ENCODE measurements at regions not wholly inside any gene's neighbourhood (a gene's known extent, or its start where the extent isn't known, plus 50 kb on each side); places are given as distances from the start of the nearest gene placed in this dataset.

- H3K27ac Mint-ChIP-seq = no peak overlapping the region; a peak in 1 of 7 replicates
- Histone ChIP-seq H3K27ac (ENCODE audit: insufficient read length, low read depth, low read length) (no peak overlapping the region), H2AK5ac (ENCODE audit: insufficient read length, low read length) (no peak overlapping the region), H3K4me2 (ENCODE audit: insufficient read depth, insufficient read length, low read length) (no peak overlapping the region), H4K5ac (ENCODE audit: insufficient read length, low read depth, low read length) (no peak overlapping the region), H2BK15ac (ENCODE audit: low read depth, low read length) (no peak overlapping the region), H3K9me3 (ENCODE audit: control insufficient read depth, low read depth, low read length) (no peaks in the 10 kb centered on the region), H2BK120ac (ENCODE audit: low read depth, low read length, poor library complexity, severe bottlenecking) (no peak overlapping the region), H3K27me3 (ENCODE audit: insufficient read depth, low read length) (no peaks in the 10 kb centered on the region), H3K4ac (ENCODE audit: low read depth, low read length) (no peak overlapping the region), H3K9ac (ENCODE audit: extremely low read depth, insufficient read length, low read length) (no peak overlapping the region), H4K8ac (replicated peaks; ENCODE audit: insufficient read length, low read depth, low read length) (no peak overlapping the region), H3K79me1 (ENCODE audit: insufficient read depth, low read depth, low read length, poor library complexity, severe bottlenecking) (no peaks in the 10 kb centered on the region), H2BK5ac (ENCODE audit: insufficient read length, low read length) (no peak overlapping the region), H2AFZ (ENCODE audit: low read length) (no peak overlapping the region), H3K18ac (ENCODE audit: insufficient read length, low read depth, low read length) (no peak overlapping the region), H2BK20ac (ENCODE audit: low read depth, low read length, poor library complexity, severe bottlenecking) (no peak overlapping the region), H4K91ac (ENCODE audit: insufficient read length, low read depth, low read length) (no peak overlapping the region), H3K23me2 (ENCODE audit: insufficient read length, low read depth, low read length, poor library complexity, severe bottlenecking) (no peaks in the 10 kb centered on the region), H3T11ph (ENCODE audit: low read length) (no peak overlapping the region), H3K23ac (ENCODE audit: insufficient read length, low read depth, low read length) (no peak overlapping the region), H3K4me1 (ENCODE audit: insufficient read depth, low read length) (no peaks in the 10 kb centered on the region), H3K14ac (ENCODE audit: insufficient read depth, low read length) (no peak overlapping the region), H4K20me1 (ENCODE audit: control insufficient read depth, insufficient read depth, insufficient read length) (no peaks in the 10 kb centered on the region), H3K56ac (ENCODE audit: insufficient read length, low read depth, low read length) (no peak overlapping the region), H2BK12ac (ENCODE audit: insufficient read length, low read depth, low read length) (no peak overlapping the region), H3K79me2 (ENCODE audit: insufficient read depth, low read length) (no peaks in the 10 kb centered on the region)
- no peaks in the 10 kb centered on the region for H3K4me1 Mint-ChIP-seq
- DNase-seq = no peak
- 0 out of 5 replicates have a peak, but pooled peaks cover 0 to 2% of the 10 kb centered on the region in 2 experiments for H3K9me3 Mint-ChIP-seq
- H3K4me3 Mint-ChIP-seq = no peak overlapping the region
- TF ChIP-seq CTCF (conservative IDR thresholded peaks at IDR 0.05) = no peak
- no peaks in the 10 kb centered on the region; a peak in 1 of 7 replicates for H3K36me3 Mint-ChIP-seq (ENCODE audit: insufficient read depth in 1 of 3, low read depth in 3 of 3)
- WGBS (ENCODE audit: extremely low coverage, insufficient read length, low lambda C conversion rate) = no CpG with 5 or more reads among the region's 6 CpGs
- no peaks in the 10 kb centered on the region for H3K27me3 Mint-ChIP-seq (ENCODE audit: low read depth)
These were observed 208.4 kb downstream of the MYCN start for GRCh38 chr2:16148632-16149348.

All from H9 (cell line).